HG03045 (cell line): ENCODE measurements at regions not wholly inside any gene's neighbourhood (a gene's known extent, or its start where the extent isn't known, plus 50 kb on each side); places are given as distances from the start of the nearest gene placed in this dataset.
"Not testable (repeated sequence)": the region's sequence is repeated elsewhere in the genome, so short reads cannot be mapped to it uniquely, and the experiment has no call there.

Source experiments
- ATAC-seq: cut with Tn5 transposase; IDR thresholded peaks from one replicate; pipeline ENCODE4 v1.9.1; 2021; ENCODE audit warnings: mild to moderate bottlenecking, moderate library complexity; ENCODE audit not compliant: unreplicated experiment

DNA sequence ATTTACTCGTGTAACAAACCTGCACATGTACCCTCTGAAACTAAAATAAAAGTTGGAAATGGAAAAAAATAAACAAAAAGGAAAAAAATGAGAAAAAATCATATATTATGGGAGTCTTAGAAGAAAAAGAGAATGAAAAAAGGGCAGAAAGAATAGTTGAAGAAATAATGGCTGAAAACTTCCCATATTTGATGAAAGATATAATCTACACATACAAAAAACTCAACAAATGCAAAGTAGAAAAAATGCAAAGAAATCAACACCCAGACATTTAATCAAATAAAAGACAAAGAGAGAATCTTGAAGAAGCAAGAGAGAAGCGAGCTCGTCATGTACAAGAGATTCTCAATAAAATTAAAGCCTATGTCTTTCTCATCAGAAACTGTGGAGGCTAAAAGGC is 73.8 kb downstream of the SLC25A46 start:
- ATAC-seq = no peak

DNA sequence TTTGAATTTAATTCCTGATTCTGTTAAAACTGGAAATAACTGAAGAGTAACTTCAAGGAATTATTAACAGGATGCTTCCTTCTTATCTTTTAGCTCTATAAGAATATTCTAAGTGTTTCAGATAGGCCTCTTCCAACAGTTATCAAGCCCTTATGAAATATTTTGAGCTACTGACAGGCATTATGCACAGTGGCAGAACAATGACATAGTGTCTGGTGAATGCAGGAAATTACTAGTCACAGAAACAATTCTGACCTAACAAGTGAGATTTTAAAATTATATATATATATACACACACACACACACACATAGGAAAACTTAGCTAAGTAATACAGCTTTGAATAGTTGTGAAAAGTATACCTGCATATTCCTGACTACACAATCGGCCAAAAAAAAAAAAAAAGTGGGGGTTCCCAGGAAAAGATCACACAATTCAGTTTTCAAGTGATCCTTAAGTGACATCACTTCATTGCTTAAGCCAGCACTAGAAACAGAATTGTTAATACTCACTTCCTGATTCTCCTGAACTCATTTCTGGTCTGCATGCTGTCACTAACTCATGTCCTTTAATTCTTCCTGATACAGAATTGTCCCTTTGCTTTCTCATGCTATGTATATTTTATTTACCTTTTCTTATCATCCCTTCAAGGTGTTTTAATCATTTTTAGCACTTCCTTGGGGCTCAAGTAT is 77.3 kb downstream of the SLC25A46 start:
- ATAC-seq = no peak

- ATAC-seq = no peak
Observed at GRCh38 chr5:110817459-110817858, 78.7 kb downstream of the SLC25A46 start.

- ATAC-seq = no peak
Observed at GRCh38 chr5:110823571-110823970, 84.8 kb downstream of the SLC25A46 start.

- no peak for ATAC-seq
Observed at GRCh38 chr5:110824936-110825441, 86.2 kb downstream of the SLC25A46 start.

GRCh38 chr5:110832683-110833082 is 93.9 kb downstream of the SLC25A46 start:
- ATAC-seq = no peak

DNA sequence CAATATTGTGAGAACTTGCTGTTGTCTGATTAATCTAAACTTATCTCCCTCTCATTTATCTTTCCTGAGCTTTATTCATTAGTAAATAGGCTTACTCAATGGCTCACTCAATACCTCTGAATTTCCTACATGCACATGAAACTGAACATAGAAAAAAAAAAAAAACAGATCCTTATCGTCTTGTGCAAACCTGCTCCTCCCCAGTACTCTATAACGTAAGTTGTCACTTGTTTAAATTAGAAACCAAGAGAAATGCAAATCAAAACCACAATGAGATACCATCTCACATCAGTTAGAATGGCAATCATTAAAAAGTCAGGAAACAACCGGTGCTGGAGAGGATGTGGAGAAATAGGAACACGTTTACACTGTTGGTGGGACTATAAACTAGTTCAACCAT is 96.1 kb downstream of the SLC25A46 start:
- not testable (repeated sequence) for ATAC-seq

- ATAC-seq = no peak
Observed at GRCh38 chr5:110836851-110837250, 98.0 kb downstream of the SLC25A46 start.

DNA sequence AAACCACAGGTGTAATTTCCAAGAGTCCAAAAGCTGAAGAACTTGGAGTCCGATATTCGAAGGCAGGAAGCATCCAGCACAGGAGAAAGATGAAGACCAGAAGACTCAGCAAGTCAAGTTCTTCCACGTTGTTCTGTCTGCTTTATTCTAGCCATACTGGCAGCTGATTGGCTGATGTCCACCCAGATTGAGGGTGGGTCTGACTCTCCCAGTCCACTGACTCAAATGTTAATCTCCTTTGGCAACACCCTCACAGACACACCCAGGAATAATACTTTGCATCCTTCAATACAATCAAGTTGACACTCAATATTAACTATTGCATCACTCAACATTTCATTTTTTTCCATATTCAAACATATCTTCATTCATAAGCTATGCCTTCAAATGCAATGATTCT is 99.5 kb downstream of the SLC25A46 start:
- ATAC-seq = not testable (repeated sequence)

- ATAC-seq = no peak
Observed at GRCh38 chr5:110838961-110839360, 100.2 kb downstream of the SLC25A46 start.

GRCh38 chr5:110840347-110840960 is 101.6 kb downstream of the SLC25A46 start:
- ATAC-seq = no peak

- ATAC-seq = no peak
Observed at GRCh38 chr5:110841137-110841536, 102.3 kb downstream of the SLC25A46 start.

DNA sequence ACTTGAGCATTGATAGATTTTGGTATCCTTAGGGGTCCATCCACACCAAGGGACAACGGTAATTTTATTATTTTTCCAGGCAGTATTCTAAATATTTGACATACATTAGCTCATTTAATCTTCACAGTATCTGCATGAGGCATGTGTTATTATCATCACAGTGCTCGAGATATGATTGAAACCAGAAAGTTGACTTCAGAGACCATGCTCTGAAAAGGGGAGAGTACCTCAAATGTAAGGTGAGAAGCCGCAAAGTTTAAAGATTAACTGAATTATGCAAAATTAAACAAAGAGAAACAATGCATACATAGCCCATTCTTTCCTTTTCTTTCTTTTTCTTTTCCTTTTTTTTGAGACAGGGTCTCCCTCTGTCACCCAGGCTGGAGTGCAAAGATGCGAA is 104.1 kb downstream of the SLC25A46 start:
- no peak for ATAC-seq

GRCh38 chr5:110844251-110844650 is 105.4 kb downstream of the SLC25A46 start:
- no peak for ATAC-seq

DNA sequence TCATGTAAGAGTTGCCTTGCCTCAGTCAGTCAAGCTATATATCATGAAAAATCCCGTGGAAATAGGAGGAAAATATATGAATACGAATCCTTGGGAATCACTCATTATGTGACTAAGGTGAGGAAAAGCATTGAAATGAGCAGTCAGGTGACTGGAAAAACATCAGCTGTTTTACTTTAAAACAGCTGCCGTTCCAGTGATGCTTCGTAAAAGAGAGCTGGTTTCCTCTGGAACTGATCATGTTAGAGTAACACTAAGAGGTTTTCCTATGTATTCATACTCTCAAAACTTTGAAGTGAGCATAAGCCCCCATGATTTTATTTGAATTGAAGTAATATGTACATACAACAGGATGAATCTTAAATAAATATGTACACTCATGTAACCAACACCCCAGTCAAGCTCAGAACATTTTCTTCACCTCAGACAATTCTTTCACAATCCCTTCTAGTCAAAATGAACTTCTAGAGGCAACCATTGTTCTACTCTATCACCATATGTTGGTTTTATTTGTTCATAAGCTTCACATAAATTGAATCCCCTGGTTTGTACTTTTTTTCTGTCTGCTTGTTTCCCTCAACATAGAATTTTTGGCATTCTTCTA is 107.7 kb downstream of the SLC25A46 start:
- no peak for ATAC-seq

DNA sequence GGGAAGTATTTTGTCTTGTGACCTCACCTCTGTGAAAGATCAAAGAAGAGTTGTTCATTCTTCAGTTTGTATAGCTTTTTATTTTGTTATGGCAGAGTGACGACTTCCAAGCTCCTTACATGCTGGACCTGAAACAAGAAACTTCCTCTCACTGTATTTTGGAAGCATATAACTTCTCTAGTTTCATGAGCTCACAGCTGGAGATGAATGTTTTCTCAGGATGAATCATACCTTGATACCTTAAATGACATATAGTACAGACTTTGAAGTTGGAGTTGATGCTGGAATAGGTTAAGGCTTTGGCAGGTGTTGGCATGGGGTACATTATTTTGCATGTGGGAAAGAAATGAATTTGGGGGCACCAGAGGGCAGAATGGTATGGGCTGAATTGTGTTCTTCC is 112.5 kb downstream of the SLC25A46 start:
- ATAC-seq = no peak

DNA sequence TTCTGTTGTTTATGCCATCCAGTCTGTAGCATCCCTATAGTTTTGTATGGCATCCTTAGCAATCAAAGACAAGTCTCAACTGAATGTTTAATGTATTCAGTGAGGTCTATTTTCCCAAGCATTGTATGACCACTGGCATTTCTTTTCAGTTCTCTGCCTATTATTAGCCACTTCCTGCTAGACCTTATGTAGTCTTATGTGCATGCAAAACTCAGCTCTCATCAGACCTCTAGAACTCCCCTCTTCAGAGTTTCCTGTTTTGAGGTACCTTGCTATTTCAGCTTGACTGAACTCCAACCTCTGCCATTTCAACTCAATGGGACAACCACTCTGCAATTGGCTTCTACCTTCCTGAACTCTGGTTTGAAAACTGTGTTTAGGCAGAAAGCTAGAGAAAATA is 113.2 kb downstream of the SLC25A46 start:
- no peak for ATAC-seq

GRCh38 chr5:110852541-110852940 is 113.7 kb downstream of the SLC25A46 start:
- no peak for ATAC-seq

DNA sequence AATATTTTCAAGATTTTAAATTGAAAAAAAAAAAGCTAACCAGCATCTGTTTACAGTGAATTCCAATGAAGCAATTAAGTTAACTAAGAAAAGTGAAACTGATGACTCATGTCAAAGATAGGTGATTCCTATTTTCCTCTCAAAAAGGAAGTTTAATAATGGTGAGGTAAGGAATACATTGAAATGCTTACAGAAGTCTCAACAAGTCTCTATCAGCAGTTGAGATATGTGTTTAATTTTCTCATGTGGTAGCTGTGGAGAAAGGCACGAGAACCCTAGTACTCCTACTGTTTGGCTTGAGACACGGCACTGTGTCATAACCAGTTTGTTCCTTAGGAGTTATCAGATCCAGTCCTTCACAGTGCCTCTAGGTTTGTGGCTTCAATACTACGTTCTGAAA is 114.5 kb downstream of the SLC25A46 start:
- ATAC-seq = no peak

GRCh38 chr5:110854200-110854599 is 115.4 kb downstream of the SLC25A46 start:
- ATAC-seq = no peak

DNA sequence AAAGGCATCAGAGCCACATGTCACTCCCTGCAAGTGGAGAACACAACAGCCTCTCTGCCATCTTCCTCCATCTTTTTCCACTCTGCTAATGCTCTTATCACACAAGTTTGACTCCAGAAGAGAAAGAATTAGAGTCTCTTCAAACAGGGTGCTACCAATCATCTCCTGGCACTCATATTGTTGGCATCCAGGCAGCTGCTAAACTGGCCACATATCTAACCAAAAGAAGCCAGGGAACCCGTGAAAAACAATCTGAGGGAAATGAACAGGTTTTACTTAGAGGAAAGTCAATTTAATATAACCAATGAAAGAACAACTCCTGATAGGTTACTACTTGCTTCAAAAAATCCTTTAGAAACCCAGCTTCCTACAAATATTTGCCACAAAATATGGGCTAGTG is 117.2 kb downstream of the SLC25A46 start:
- ATAC-seq = no peak

- no peak for ATAC-seq
Observed at GRCh38 chr5:110865400-110866094, 126.7 kb downstream of the SLC25A46 start.
